HAP-1 (cell line): ENCODE measurements at regions not wholly inside any gene's neighbourhood (a gene's known extent, or its start where the extent isn't known, plus 50 kb on each side); places are given as distances from the start of the nearest gene placed in this dataset.
"Not testable (repeated sequence)": the region's sequence is repeated elsewhere in the genome, so short reads cannot be mapped to it uniquely, and the experiment has no call there.

Source experiments
- DNase-seq, 2 experiments: peaks; one replicate each; pipeline ENCODE4 v3.0.0-alpha.2; 2016 to 2020; ENCODE audit warnings: low spot score in 2 of 2
- H3K27me3 ChIP-seq: fragments of 250-450 bp; sonication (Bioruptor Pico); 2 replicates; pipeline ENCODE4 v1.5.1; 2020; ENCODE audit warnings: low read depth, mild to moderate bottlenecking, moderate library complexity
- H3K36me3 ChIP-seq: fragments of 250-450 bp; sonication (Bioruptor Pico); replicated peaks from 2 replicates; pipeline ENCODE4 v1.5.1; 2020; ENCODE audit warnings: mild to moderate bottlenecking
- H3K4me1 ChIP-seq: fragments of 250-450 bp; sonication (Bioruptor Pico); 2 replicates; pipeline ENCODE4 v1.5.1; 2020; ENCODE audit warnings: mild to moderate bottlenecking
- H3K4me3 ChIP-seq: fragments of 250-450 bp; sonication (Bioruptor Pico); 2 replicates; pipeline ENCODE4 v1.5.1; 2020; ENCODE audit warnings: mild to moderate bottlenecking, moderate library complexity
- H3K9me3 ChIP-seq: fragments of 250-450 bp; sonication (Bioruptor Pico); 2 replicates; pipeline ENCODE4 v1.5.1; 2020; ENCODE audit warnings: mild to moderate bottlenecking, moderate library complexity
- in situ Hi-C: fragments of 300-500 bp; cut with MboI; formaldehyde crosslinking; loops from 3 replicates; pipeline ENCODE4 v1.14.3; 2020; ENCODE audit warnings: low sequenced_read_pairs, inconsistent platforms, mixed read lengths

- DNase-seq: no peak
- Histone ChIP-seq H3K4me3 (no peak overlapping the region), H3K9me3 (no peaks in the 10 kb centered on the region), H3K27me3 (no peaks in the 10 kb centered on the region; the same call in 1 of the 2 replicates), H3K36me3 (no peaks in the 10 kb centered on the region), H3K4me1 (peaks cover 9% of the 10 kb centered on the region)
- in situ Hi-C loops: no loop called here
Observed at GRCh38 chr1:244330318-244330625, 121.4 kb downstream of the ADSS2 start.

- in situ Hi-C loops, H3K9me3 ChIP-seq, H3K36me3 ChIP-seq, DNase-seq, H3K4me3 ChIP-seq, H3K4me1 ChIP-seq, H3K27me3 ChIP-seq: not testable (repeated sequence)
Observed at GRCh38 chr1:244332761-244333160, 118.9 kb downstream of the ADSS2 start.

DNA sequence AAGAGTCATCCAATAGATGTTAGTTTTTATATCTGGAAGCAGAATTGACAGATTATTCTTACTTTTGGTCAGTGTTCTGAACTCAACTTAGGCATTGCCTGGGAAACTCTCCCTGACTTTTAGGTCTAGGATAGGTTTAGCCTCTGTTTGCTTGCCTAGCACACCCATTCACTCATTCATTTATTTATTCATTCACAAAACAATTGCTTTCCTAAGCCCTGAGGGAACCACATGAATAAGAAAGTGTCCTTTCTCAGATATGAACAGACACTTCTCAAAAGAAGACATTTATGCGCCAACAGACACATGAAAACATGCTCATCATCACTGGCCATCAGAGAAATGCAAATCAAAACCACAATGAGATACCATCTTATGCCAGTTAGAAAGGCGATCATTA is 117.4 kb downstream of the ADSS2 start:
- H3K27me3 ChIP-seq, in situ Hi-C loops, H3K4me3 ChIP-seq, H3K36me3 ChIP-seq, DNase-seq, H3K9me3 ChIP-seq, H3K4me1 ChIP-seq: not testable (repeated sequence)

- not testable (repeated sequence) for H3K36me3 ChIP-seq, H3K27me3 ChIP-seq
Observed at GRCh38 chr1:244334842-244335241, 116.9 kb downstream of the ADSS2 start.

GRCh38 chr1:244335456-244335855 is 116.3 kb downstream of the ADSS2 start:
- no peaks in the 10 kb centered on the region; the same call in 1 of the 2 replicates for H3K27me3 ChIP-seq
- no peaks in the 10 kb centered on the region; the same call in 1 of the 2 replicates for H3K4me1 ChIP-seq
- no peak overlapping the region for H3K4me3 ChIP-seq
- in situ Hi-C loops: no loop called here
- H3K9me3 ChIP-seq: no peaks in the 10 kb centered on the region
- no peak for DNase-seq
- H3K36me3 ChIP-seq: no peaks in the 10 kb centered on the region

More at GRCh38 chr1:244334842-244335241, 116.9 kb downstream of the ADSS2 start:
- in situ Hi-C loops, H3K9me3 ChIP-seq, DNase-seq, H3K4me1 ChIP-seq, H3K4me3 ChIP-seq: not testable (repeated sequence)

DNA sequence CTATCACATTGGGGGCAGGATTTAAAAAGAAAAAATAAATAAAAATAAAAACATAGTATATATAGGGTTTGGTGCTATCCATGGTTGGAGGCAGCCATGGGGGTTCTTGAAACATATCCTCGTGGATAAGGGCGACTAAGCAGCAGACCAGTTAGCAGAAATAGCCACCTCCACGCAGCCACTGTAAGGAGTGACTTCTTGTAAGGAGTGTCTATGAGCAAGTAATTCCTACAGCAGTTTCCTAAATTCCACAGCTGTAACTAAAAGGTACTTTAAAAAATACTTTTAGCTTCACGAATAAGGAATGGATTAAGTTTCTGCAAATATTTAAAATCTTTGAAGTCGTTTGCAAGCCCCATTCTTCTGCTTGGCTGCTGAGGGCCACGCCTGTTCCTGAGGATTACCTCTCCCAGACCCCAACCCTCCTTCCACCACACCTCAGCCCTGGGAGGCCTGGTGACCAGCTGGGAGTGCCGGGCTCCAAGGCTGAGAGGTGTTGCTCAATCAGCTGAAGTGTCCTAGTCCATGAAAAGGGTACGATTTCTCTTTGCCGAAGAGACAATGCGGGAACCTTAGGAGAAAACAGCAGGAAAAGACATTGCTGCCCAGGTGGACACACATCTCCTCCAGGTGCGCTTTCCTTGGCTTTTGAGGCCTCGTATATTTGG is 115.3 kb downstream of the ADSS2 start:
- in situ Hi-C loops: no loop called here
- DNase-seq: no peak
- Histone ChIP-seq H3K4me3 (no peak overlapping the region), H3K27me3 (no peaks in the 10 kb centered on the region; the same call in 1 of the 2 replicates), H3K9me3 (no peaks in the 10 kb centered on the region), H3K36me3 (no peaks in the 10 kb centered on the region), H3K4me1 (peaks cover 2% of the 10 kb centered on the region)

DNA sequence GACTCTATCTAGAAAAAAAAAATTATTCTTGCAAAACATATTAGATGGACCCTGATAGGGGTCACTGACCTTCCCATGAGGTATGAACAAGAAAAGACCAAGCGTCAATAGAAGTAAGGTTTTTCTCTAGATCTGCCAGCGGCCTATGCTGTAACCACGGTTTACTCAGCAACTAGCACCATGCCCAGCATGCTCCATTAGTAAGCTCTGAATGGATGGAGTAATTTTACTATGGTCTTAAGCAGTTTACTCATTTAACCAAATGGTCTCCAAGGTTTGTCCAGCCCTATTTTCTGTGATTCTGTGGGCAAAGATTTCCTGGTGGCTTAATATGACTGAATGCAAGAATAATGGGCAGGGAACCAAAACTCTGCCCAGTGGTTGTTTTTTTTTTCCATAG is 113.9 kb downstream of the ADSS2 start:
- Histone ChIP-seq H3K4me1 (peaks cover 6% of the 10 kb centered on the region), H3K4me3 (no peak overlapping the region), H3K27me3 (no peaks in the 10 kb centered on the region; the same call in 1 of the 2 replicates), H3K9me3 (no peaks in the 10 kb centered on the region), H3K36me3 (no peaks in the 10 kb centered on the region)
- DNase-seq: no peak
- in situ Hi-C loops: no loop called here

DNA sequence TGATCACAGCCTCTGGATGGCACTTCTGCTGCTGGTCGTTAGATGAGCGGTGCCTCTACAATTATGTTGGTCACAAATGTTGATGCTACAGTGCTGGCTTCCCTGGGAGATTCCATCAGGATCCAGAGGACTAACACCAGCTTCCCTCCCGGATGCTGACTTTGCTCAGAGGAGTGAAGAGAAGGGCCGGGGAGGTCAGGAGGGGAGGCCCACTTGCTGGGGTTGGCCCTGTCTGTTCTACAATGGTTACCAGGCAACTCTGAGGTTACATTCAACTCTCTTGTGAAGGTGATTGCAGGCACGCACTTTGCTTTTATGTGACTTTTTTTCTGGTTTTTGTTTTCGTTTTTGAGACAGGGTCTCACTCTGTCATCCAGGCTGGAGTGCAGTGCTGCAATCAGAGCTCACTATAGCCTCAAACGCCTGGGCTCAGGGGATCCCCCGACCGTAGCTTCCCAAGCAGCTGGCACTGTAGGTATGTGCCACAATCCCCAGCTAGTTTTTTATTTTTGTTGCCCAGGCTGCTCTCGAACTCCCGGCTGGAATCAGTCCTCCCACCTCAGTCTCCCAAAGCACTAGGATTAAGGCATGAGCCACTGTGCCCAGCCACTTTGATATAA is 112.5 kb downstream of the ADSS2 start:
- no peaks in the 10 kb centered on the region for H3K27me3 ChIP-seq
- peaks cover 6% of the 10 kb centered on the region for H3K4me1 ChIP-seq
- no peak overlapping the region for H3K4me3 ChIP-seq
- DNase-seq: no peak
- in situ Hi-C loops: no loop called here
- no peaks in the 10 kb centered on the region for H3K9me3 ChIP-seq
- H3K36me3 ChIP-seq: no peaks in the 10 kb centered on the region

- Histone ChIP-seq H3K36me3 (no peaks in the 10 kb centered on the region), H3K9me3 (no peaks in the 10 kb centered on the region), H3K4me3 (no peak overlapping the region), H3K27me3 (no peaks in the 10 kb centered on the region), H3K4me1 (peaks cover 6% of the 10 kb centered on the region)
- in situ Hi-C loops: no loop called here
- DNase-seq: no peak
Observed at GRCh38 chr1:244339776-244340175, 111.9 kb downstream of the ADSS2 start.

GRCh38 chr1:244340396-244340795 is 111.3 kb downstream of the ADSS2 start:
- peaks cover 6% of the 10 kb centered on the region for H3K4me1 ChIP-seq
- H3K4me3 ChIP-seq: no peak overlapping the region
- in situ Hi-C loops: no loop called here
- DNase-seq: no peak
- H3K27me3 ChIP-seq: no peaks in the 10 kb centered on the region
- H3K36me3 ChIP-seq: no peaks in the 10 kb centered on the region
- H3K9me3 ChIP-seq: no peaks in the 10 kb centered on the region

GRCh38 chr1:244341455-244342450 is 110.0 kb downstream of the ADSS2 start:
- in situ Hi-C loops: no loop called here
- no peak overlapping the region for H3K4me3 ChIP-seq
- peaks cover 6% of the 10 kb centered on the region for H3K4me1 ChIP-seq
- H3K9me3 ChIP-seq: no peaks in the 10 kb centered on the region
- DNase-seq: peak in 1 of 2 experiments; percentile 16
- no peaks in the 10 kb centered on the region for H3K36me3 ChIP-seq
- H3K27me3 ChIP-seq: no peaks in the 10 kb centered on the region

GRCh38 chr1:244344001-244344400 is 107.7 kb downstream of the ADSS2 start:
- DNase-seq: no peak
- in situ Hi-C loops: no loop called here

GRCh38 chr1:244346972-244347618 is 104.6 kb downstream of the ADSS2 start:
- Histone ChIP-seq H3K36me3 (no peaks in the 10 kb centered on the region), H3K27me3 (no peaks in the 10 kb centered on the region), H3K4me3 (no peak overlapping the region), H3K4me1 (no peaks in the 10 kb centered on the region), H3K9me3 (no peaks in the 10 kb centered on the region)
- in situ Hi-C loops: no loop called here
- DNase-seq: no peak

More at GRCh38 chr1:244344001-244344400, 107.7 kb downstream of the ADSS2 start:
- Histone ChIP-seq H3K4me1 (peaks cover 6% of the 10 kb centered on the region), H3K27me3 (no peaks in the 10 kb centered on the region), H3K36me3 (no peaks in the 10 kb centered on the region), H3K4me3 (no peak overlapping the region), H3K9me3 (no peaks in the 10 kb centered on the region)
